DND-41 (cell line): ENCODE measurements at regions not wholly inside any gene's neighbourhood (a gene's known extent, or its start where the extent isn't known, plus 50 kb on each side); places are given as distances from the start of the nearest gene placed in this dataset.

Source experiments
- CTCF ChIP-seq: IDR thresholded peaks from 2 replicates; pipeline ENCODE4 v1.5.1; 2012; ENCODE audit warnings: borderline replicate concordance, low read length, moderate library complexity, mild to moderate bottlenecking; ENCODE audit not compliant: poor library complexity, severe bottlenecking; ENCODE audit errors: extremely low read depth
- EZH2 ChIP-seq: IDR thresholded peaks from 3 replicates; pipeline ENCODE4 v1.6.1; 2012; ENCODE audit warnings: borderline replicate concordance, low read depth, mild to moderate bottlenecking, moderate library complexity, low read length, inconsistent platforms; ENCODE audit not compliant: severe bottlenecking

GRCh38 chr11:114889594-114890011 is 211.3 kb downstream of the NXPE2 start:
- TF ChIP-seq CTCF (no peak), EZH2 (no peak)
